HAP-1 (cell line): ENCODE measurements at regions not wholly inside any gene's neighbourhood (a gene's known extent, or its start where the extent isn't known, plus 50 kb on each side); places are given as distances from the start of the nearest gene placed in this dataset.

Experiments used
- DNase-seq, 2 experiments: peaks; one replicate each; pipeline ENCODE4 v3.0.0-alpha.2; 2016 to 2020; ENCODE audit warnings: low spot score in 2 of 2
- H3K27me3 ChIP-seq: fragments of 250-450 bp; sonication (Bioruptor Pico); 2 replicates; pipeline ENCODE4 v1.5.1; 2020; ENCODE audit warnings: low read depth, mild to moderate bottlenecking, moderate library complexity
- H3K36me3 ChIP-seq: fragments of 250-450 bp; sonication (Bioruptor Pico); replicated peaks from 2 replicates; pipeline ENCODE4 v1.5.1; 2020; ENCODE audit warnings: mild to moderate bottlenecking
- H3K4me1 ChIP-seq: fragments of 250-450 bp; sonication (Bioruptor Pico); 2 replicates; pipeline ENCODE4 v1.5.1; 2020; ENCODE audit warnings: mild to moderate bottlenecking
- H3K4me3 ChIP-seq: fragments of 250-450 bp; sonication (Bioruptor Pico); 2 replicates; pipeline ENCODE4 v1.5.1; 2020; ENCODE audit warnings: mild to moderate bottlenecking, moderate library complexity
- H3K9me3 ChIP-seq: fragments of 250-450 bp; sonication (Bioruptor Pico); 2 replicates; pipeline ENCODE4 v1.5.1; 2020; ENCODE audit warnings: mild to moderate bottlenecking, moderate library complexity
- in situ Hi-C: fragments of 300-500 bp; cut with MboI; formaldehyde crosslinking; loops from 3 replicates; pipeline ENCODE4 v1.14.3; 2020; ENCODE audit warnings: low sequenced_read_pairs, inconsistent platforms, mixed read lengths

- Histone ChIP-seq H3K9me3 (no peaks in the 10 kb centered on the region), H3K27me3 (no peaks in the 10 kb centered on the region), H3K36me3 (no peaks in the 10 kb centered on the region), H3K4me1 (no peaks in the 10 kb centered on the region), H3K4me3 (no peak overlapping the region)
- no peak for DNase-seq
- in situ Hi-C loops = no loop called here
These were observed 91.2 kb upstream of the COL24A1 start for GRCh38 chr1:86247597-86248279.

- Histone ChIP-seq H3K4me3 (no peak overlapping the region), H3K27me3 (no peaks in the 10 kb centered on the region), H3K4me1 (no peaks in the 10 kb centered on the region), H3K9me3 (no peaks in the 10 kb centered on the region), H3K36me3 (no peaks in the 10 kb centered on the region)
- no peak for DNase-seq
- in situ Hi-C loops = no loop called here
These were observed 89.1 kb upstream of the COL24A1 start for GRCh38 chr1:86245566-86246190.

- H3K27me3 ChIP-seq = no peaks in the 10 kb centered on the region
- no peak overlapping the region for H3K4me3 ChIP-seq
- H3K36me3 ChIP-seq = no peaks in the 10 kb centered on the region
- DNase-seq = no peak
- in situ Hi-C loops = no loop called here
- H3K4me1 ChIP-seq = no peaks in the 10 kb centered on the region
- H3K9me3 ChIP-seq = peaks cover 4% of the 10 kb centered on the region; the same call in 1 of the 2 replicates
These were observed 83.3 kb upstream of the COL24A1 start for GRCh38 chr1:86239894-86240293.

- no peak for DNase-seq
- in situ Hi-C loops = no loop called here
- Histone ChIP-seq H3K27me3 (no peaks in the 10 kb centered on the region), H3K9me3 (peaks cover 4% of the 10 kb centered on the region; the same call in 1 of the 2 replicates), H3K4me1 (no peaks in the 10 kb centered on the region), H3K36me3 (no peaks in the 10 kb centered on the region), H3K4me3 (no peak overlapping the region)
These were observed 82.9 kb upstream of the COL24A1 start for GRCh38 chr1:86239490-86239889.

GRCh38 chr1:86238226-86238625 lies 81.7 kb upstream of the COL24A1 start:
- Histone ChIP-seq H3K36me3 (no peaks in the 10 kb centered on the region), H3K9me3 (peaks cover 4% of the 10 kb centered on the region; the same call in 1 of the 2 replicates), H3K4me1 (no peaks in the 10 kb centered on the region), H3K27me3 (no peaks in the 10 kb centered on the region), H3K4me3 (no peak overlapping the region)
- in situ Hi-C loops = no loop called here
- no peak for DNase-seq

GRCh38 chr1:86235852-86236251 lies 79.3 kb upstream of the COL24A1 start:
- H3K4me3 ChIP-seq = no peak overlapping the region
- peaks cover 4% of the 10 kb centered on the region; the same call in 1 of the 2 replicates for H3K9me3 ChIP-seq
- no peaks in the 10 kb centered on the region for H3K4me1 ChIP-seq
- no peaks in the 10 kb centered on the region for H3K36me3 ChIP-seq
- no peak for DNase-seq
- no peaks in the 10 kb centered on the region for H3K27me3 ChIP-seq
- in situ Hi-C loops = no loop called here

- no peak for DNase-seq
- Histone ChIP-seq H3K36me3 (no peaks in the 10 kb centered on the region), H3K4me3 (no peak overlapping the region), H3K27me3 (no peaks in the 10 kb centered on the region), H3K4me1 (no peaks in the 10 kb centered on the region), H3K9me3 (peaks cover 4% of the 10 kb centered on the region; the same call in 1 of the 2 replicates)
- in situ Hi-C loops = no loop called here
These were observed 76.8 kb upstream of the COL24A1 start for GRCh38 chr1:86233403-86233802.

GRCh38 chr1:86231076-86231475 lies 74.5 kb upstream of the COL24A1 start:
- H3K4me3 ChIP-seq = no peak overlapping the region
- no peak for DNase-seq
- no peaks in the 10 kb centered on the region for H3K27me3 ChIP-seq
- peaks cover 8% of the 10 kb centered on the region for H3K4me1 ChIP-seq
- no peaks in the 10 kb centered on the region for H3K36me3 ChIP-seq
- H3K9me3 ChIP-seq = peaks cover 4% of the 10 kb centered on the region; the same call in 1 of the 2 replicates
- in situ Hi-C loops = no loop called here

- Histone ChIP-seq H3K36me3 (no peaks in the 10 kb centered on the region), H3K27me3 (no peaks in the 10 kb centered on the region), H3K9me3 (no peaks in the 10 kb centered on the region), H3K4me1 (peaks cover 19% of the 10 kb centered on the region), H3K4me3 (no peak overlapping the region)
- DNase-seq = no peak
- in situ Hi-C loops = no loop called here
These were observed 72.9 kb upstream of the COL24A1 start for GRCh38 chr1:86229405-86229975.

GRCh38 chr1:86228546-86228945 lies 72.0 kb upstream of the COL24A1 start:
- no peaks in the 10 kb centered on the region for H3K27me3 ChIP-seq
- H3K4me3 ChIP-seq = no peak overlapping the region
- H3K36me3 ChIP-seq = no peaks in the 10 kb centered on the region
- H3K9me3 ChIP-seq = no peaks in the 10 kb centered on the region
- in situ Hi-C loops = no loop called here
- DNase-seq = no peak
- H3K4me1 ChIP-seq = peaks cover 19% of the 10 kb centered on the region

GRCh38 chr1:86227026-86227425 lies 70.5 kb upstream of the COL24A1 start:
- Histone ChIP-seq H3K4me1 (peaks cover 27% of the 10 kb centered on the region), H3K4me3 (no peak overlapping the region), H3K27me3 (no peaks in the 10 kb centered on the region), H3K9me3 (no peaks in the 10 kb centered on the region), H3K36me3 (no peaks in the 10 kb centered on the region)
- DNase-seq = no peak
- in situ Hi-C loops = no loop called here

GRCh38 chr1:86226204-86226603 lies 69.6 kb upstream of the COL24A1 start:
- Histone ChIP-seq H3K4me1 (peaks cover 32% of the 10 kb centered on the region), H3K9me3 (no peaks in the 10 kb centered on the region), H3K27me3 (no peaks in the 10 kb centered on the region), H3K4me3 (no peak overlapping the region), H3K36me3 (no peaks in the 10 kb centered on the region)
- in situ Hi-C loops = no loop called here
- DNase-seq = peak in 1 of 2 experiments; percentile 81

GRCh38 chr1:86224651-86225310 lies 68.2 kb upstream of the COL24A1 start:
- no peak for DNase-seq
- no peaks in the 10 kb centered on the region for H3K27me3 ChIP-seq
- in situ Hi-C loops = no loop called here
- H3K9me3 ChIP-seq = no peaks in the 10 kb centered on the region
- no peak overlapping the region for H3K4me3 ChIP-seq
- H3K4me1 ChIP-seq = peaks cover 36% of the 10 kb centered on the region
- no peaks in the 10 kb centered on the region for H3K36me3 ChIP-seq

GRCh38 chr1:86218859-86219258 lies 62.3 kb upstream of the COL24A1 start:
- peaks cover 17% of the 10 kb centered on the region for H3K4me1 ChIP-seq
- no peaks in the 10 kb centered on the region for H3K36me3 ChIP-seq
- H3K27me3 ChIP-seq = no peaks in the 10 kb centered on the region
- no peak overlapping the region for H3K4me3 ChIP-seq
- in situ Hi-C loops = no loop called here
- no peak for DNase-seq
- H3K9me3 ChIP-seq = no peaks in the 10 kb centered on the region
